ENCODE measurements at regions not wholly inside any gene's neighbourhood (a gene's known extent, or its start where the extent isn't known, plus 50 kb on each side); places are given as distances from the start of the nearest gene placed in this dataset.

DNA sequence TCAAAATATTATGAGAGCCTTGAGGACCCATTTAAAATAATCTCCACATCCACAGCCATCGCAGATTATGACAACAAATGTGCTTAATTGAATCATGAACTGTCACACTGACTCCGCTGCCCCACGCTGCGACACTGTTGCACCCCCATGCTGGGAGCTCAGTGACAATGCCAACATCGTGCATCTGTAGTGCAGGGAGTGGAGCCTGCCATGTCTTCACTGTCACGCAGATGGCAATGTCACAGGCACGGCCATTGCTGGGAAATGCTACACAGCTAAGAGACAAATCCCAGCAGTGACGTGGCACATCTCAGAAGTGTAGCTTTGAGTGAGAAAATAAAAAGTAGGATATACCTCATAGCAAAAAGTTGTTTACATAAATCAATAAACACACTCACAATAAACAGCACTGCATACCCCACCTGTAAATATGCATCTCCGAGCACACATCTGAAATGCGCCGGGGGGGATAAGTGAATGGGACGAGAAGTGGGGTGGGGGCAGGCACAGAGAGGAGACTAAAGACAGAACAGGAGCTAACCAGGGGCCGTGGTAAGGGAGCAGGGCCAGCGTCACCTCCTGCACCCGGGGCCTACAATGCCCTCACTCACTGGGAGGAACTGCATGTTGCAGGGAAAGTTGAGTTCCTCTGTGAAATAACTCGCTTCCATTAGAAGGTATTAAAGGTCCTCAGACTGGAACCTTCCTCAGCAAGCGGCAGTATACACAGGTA, 349.9 kb downstream of the THBS2 start:
- TF ChIP-seq POLR2A (IDR thresholded peaks at IDR 0.05) = no peak
- TF ChIP-seq, protein P1, sequence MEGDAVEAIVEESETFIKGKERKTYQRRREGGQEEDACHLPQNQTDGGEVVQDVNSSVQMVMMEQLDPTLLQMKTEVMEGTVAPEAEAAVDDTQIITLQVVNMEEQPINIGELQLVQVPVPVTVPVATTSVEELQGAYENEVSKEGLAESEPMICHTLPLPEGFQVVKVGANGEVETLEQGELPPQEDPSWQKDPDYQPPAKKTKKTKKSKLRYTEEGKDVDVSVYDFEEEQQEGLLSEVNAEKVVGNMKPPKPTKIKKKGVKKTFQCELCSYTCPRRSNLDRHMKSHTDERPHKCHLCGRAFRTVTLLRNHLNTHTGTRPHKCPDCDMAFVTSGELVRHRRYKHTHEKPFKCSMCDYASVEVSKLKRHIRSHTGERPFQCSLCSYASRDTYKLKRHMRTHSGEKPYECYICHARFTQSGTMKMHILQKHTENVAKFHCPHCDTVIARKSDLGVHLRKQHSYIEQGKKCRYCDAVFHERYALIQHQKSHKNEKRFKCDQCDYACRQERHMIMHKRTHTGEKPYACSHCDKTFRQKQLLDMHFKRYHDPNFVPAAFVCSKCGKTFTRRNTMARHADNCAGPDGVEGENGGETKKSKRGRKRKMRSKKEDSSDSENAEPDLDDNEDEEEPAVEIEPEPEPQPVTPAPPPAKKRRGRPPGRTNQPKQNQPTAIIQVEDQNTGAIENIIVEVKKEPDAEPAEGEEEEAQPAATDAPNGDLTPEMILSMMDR (IDR thresholded peaks at IDR 0.05) = no peak

Data from heart left ventricle (tissue), 13 donors.